HCT116 (cell line): ENCODE measurements at regions not wholly inside any gene's neighbourhood (a gene's known extent, or its start where the extent isn't known, plus 50 kb on each side); places are given as distances from the start of the nearest gene placed in this dataset.

Experiments used
- ATAC-seq: fragments of 200-7000 bp; cut with Tn5 transposase; 2 replicates; pipeline ENCODE4 v1.9.1; 2020; ENCODE audit warnings: mild to moderate bottlenecking, moderate library complexity
- BruUV-seq: library from RNA; stranded (reverse); fragments of 400-500 nt; replicated peaks from 2 replicates; lab custom pipeline; 2021; lab: Mats Ljungman, UMichigan
- CTCF ChIA-PET: fragments of 300-600 bp; sonication (Branson Sonifier 250); formaldehyde crosslinking; loops from one replicate; lab custom pipeline; 2021; ENCODE audit warnings: antibody characterized with exemption; lab: Charles Lee
- POLR2A ChIA-PET: fragments of 300-600, 350-600 bp; sonication (Branson Sonifier 250); formaldehyde crosslinking; loops from one replicate; lab custom pipeline; 2021; ENCODE audit warnings: antibody characterized with exemption; lab: Charles Lee
- RAD21 ChIA-PET, 2 experiments: fragments of 300-600 bp; sonication (Branson Sonifier 250); formaldehyde crosslinking; loops; one replicate each; lab custom pipeline; 2023; ENCODE audit warnings: low total read pairs in 2 of 2; ENCODE audit not compliant: uncharacterized antibody in 2 of 2, unreplicated experiment in 2 of 2, low non-redundant PET in 1 of 2; lab: Charles Lee
- DNase-seq: peaks from one replicate; pipeline ENCODE4 v3.0.0-alpha.2; 2010; ENCODE audit warnings: low read depth, low spot score
- H2AFZ ChIP-seq: fragments of 200-600 bp; shearing (Covaris generic), sonication (generic); 2 replicates; pipeline ENCODE4 v1.6.1; 2017; ENCODE audit warnings: low read depth, mixed run types, mixed read lengths, antibody characterized with exemption, low read length; ENCODE audit not compliant: poor library complexity, severe bottlenecking
- H3K27ac ChIP-seq: 2 replicates; pipeline ENCODE4 v1.5.1; 2012; ENCODE audit warnings: low read depth, low read length
- H3K27me3 ChIP-seq: fragments of 200-600 bp; sonication (generic); 2 replicates; pipeline ENCODE4 v1.6.1; 2016; ENCODE audit warnings: mixed run types, low read length, mixed read lengths; ENCODE audit not compliant: insufficient read depth
- H3K36me3 ChIP-seq, 2 experiments: fragments of 200-500 bp in 1 of 2; fragments of 200-600 bp in 1 of 2; sonication (Bioruptor generic) in 1 of 2; sonication (generic) in 1 of 2; 2 replicates each; pipeline versions ENCODE4 v1.5.1 to v1.6.1; 2014 to 2016; ENCODE audit warnings: low read length in 2 of 2, inconsistent platforms in 1 of 2, mixed read lengths in 1 of 2, mixed run types in 1 of 2; ENCODE audit not compliant: insufficient read depth in 2 of 2, control insufficient read depth in 1 of 2
- H3K4me1 ChIP-seq, 2 experiments: fragments of 200-600 bp in 1 of 2; sonication (generic) in 1 of 2; 2 replicates each; pipeline versions ENCODE4 v1.5.1 to v1.6.1; 2012 to 2017; ENCODE audit warnings: low read length in 2 of 2, inconsistent platforms in 1 of 2, mild to moderate bottlenecking in 1 of 2, mixed read lengths in 1 of 2, mixed run types in 1 of 2, moderate library complexity in 1 of 2; ENCODE audit not compliant: insufficient read depth in 2 of 2, control insufficient read depth in 1 of 2
- H3K4me2 ChIP-seq: fragments of 200-600 bp; sonication (generic); 2 replicates; pipeline ENCODE4 v1.6.1; 2017; ENCODE audit warnings: mixed run types, low read length, mixed read lengths
- H3K4me3 ChIP-seq, 2 experiments: fragments of 200-600 bp in 1 of 2; sonication (generic) in 1 of 2; replicated peaks in 1 of 2; 2 replicates each; pipeline ENCODE4 v1.5.1; 2011 to 2016; ENCODE audit warnings: low read length in 2 of 2, control low read depth in 1 of 2, low read depth in 1 of 2, mild to moderate bottlenecking in 1 of 2, mixed read lengths in 1 of 2, mixed run types in 1 of 2
- H3K79me2 ChIP-seq: fragments of 200-600 bp; sonication (generic); 2 replicates; pipeline ENCODE4 v1.6.1; 2017; ENCODE audit warnings: mild to moderate bottlenecking, mixed run types, low read length, moderate library complexity, mixed read lengths; ENCODE audit not compliant: insufficient read depth
- H3K9ac ChIP-seq: fragments of 200-600 bp; sonication (generic); 2 replicates; pipeline ENCODE4 v1.6.1; 2016; ENCODE audit warnings: low read length, mixed read lengths
- H3K9me2 ChIP-seq: fragments of 200-600 bp; sonication (generic), shearing (Covaris generic); 2 replicates; pipeline ENCODE4 v1.6.1; 2017; ENCODE audit warnings: mixed run types, mild to moderate bottlenecking, moderate library complexity; ENCODE audit not compliant: insufficient read depth
- H3K9me3 ChIP-seq, 2 experiments: fragments of 200-500 bp in 1 of 2; fragments of 200-600 bp in 1 of 2; sonication (Bioruptor generic) in 1 of 2; sonication (generic) in 1 of 2; 2 replicates each; pipeline ENCODE4 v1.6.1; 2014 to 2017; ENCODE audit warnings: low read length in 2 of 2, mixed read lengths in 2 of 2, inconsistent platforms in 1 of 2, low read depth in 1 of 2, mild to moderate bottlenecking in 1 of 2, mixed run types in 1 of 2, moderate library complexity in 1 of 2; ENCODE audit not compliant: control insufficient read depth in 1 of 2, insufficient read depth in 1 of 2
- H4K20me1 ChIP-seq: fragments of 200-600 bp; sonication (generic), shearing (Covaris generic); 2 replicates; pipeline ENCODE4 v1.6.1; 2017; ENCODE audit warnings: mixed run types, mild to moderate bottlenecking, moderate library complexity; ENCODE audit not compliant: insufficient read depth
- CBX3 ChIP-seq: IDR thresholded peaks from 2 replicates; pipeline ENCODE4 v1.6.1; 2012; ENCODE audit warnings: low read depth
- CEBPB ChIP-seq: IDR thresholded peaks from 2 replicates; pipeline ENCODE4 v1.6.1; 2012; ENCODE audit warnings: low read depth
- EGR1 ChIP-seq: IDR thresholded peaks from 2 replicates; pipeline ENCODE4 v1.6.1; 2012; ENCODE audit warnings: low read depth
- JUND ChIP-seq: IDR thresholded peaks from 2 replicates; pipeline ENCODE4 v1.6.1; 2012
- POLR2AphosphoS5 ChIP-seq: IDR thresholded peaks from 2 replicates; pipeline ENCODE4 v1.6.1; 2011; ENCODE audit warnings: mild to moderate bottlenecking, low read depth, low read length, moderate library complexity
- SP1 ChIP-seq: IDR thresholded peaks from 2 replicates; pipeline ENCODE4 v1.6.1; 2012; ENCODE audit warnings: low read depth
- YY1 ChIP-seq: IDR thresholded peaks from 2 replicates; pipeline ENCODE4 v1.6.1; 2011; ENCODE audit warnings: low read length, low read depth, moderate library complexity, mild to moderate bottlenecking; ENCODE audit not compliant: insufficient replicate concordance; ENCODE audit errors: extremely low read depth
- ZBTB33 ChIP-seq: IDR thresholded peaks from 2 replicates; pipeline ENCODE4 v1.6.1; 2011; ENCODE audit warnings: mild to moderate bottlenecking, low read length, moderate library complexity; ENCODE audit not compliant: insufficient replicate concordance; ENCODE audit errors: extremely low read depth
- ZFX ChIP-seq: fragments of 450-650 bp; IDR thresholded peaks from 2 replicates; pipeline ENCODE4 v1.6.1; 2017
- ZNF274 ChIP-seq: fragments of 200-500 bp; sonication (Bioruptor generic); IDR thresholded peaks from 2 replicates; pipeline ENCODE4 v1.6.1; 2014; ENCODE audit warnings: mild to moderate bottlenecking, low read depth, low read length, inconsistent platforms
- intact Hi-C: fragments of 100-400 bp; cut with micrococcal nuclease; formaldehyde crosslinking; loops from 2 replicates; pipeline ENCODE4 v1.10.0; 2022

- no peak for TF ChIP-seq YY1
Measured at GRCh38 chr11:72507050-72507449, 72.7 kb upstream of the CLPB start (continued).

- Histone ChIP-seq H3K4me2 (no peak overlapping the region), H3K27ac (no peak overlapping the region), H3K79me2 (no peaks in the 10 kb centered on the region), H2AFZ (no peak overlapping the region), H3K4me1 (no peaks in the 10 kb centered on the region), H3K9ac (no peak overlapping the region), H3K9me3 (peaks cover 5 to 6% of the 10 kb centered on the region in 2 experiments; a peak in 2 of 4 replicates), H3K27me3 (no peaks in the 10 kb centered on the region), H3K4me3 (no peak overlapping the region), H3K36me3 (no peaks in the 10 kb centered on the region), H3K9me2 (peaks cover 3% of the 10 kb centered on the region; the same call in 1 of the 2 replicates), H4K20me1 (no peaks in the 10 kb centered on the region)
- no peak for DNase-seq
- intact Hi-C loops, result no loop called here
- no peak for ATAC-seq
- ChIA-PET RAD21 (interaction anchor here in 1 of 2 experiments (0.7 kb wide), 1 partner anchor 13 kb away, joined by 3 read pairs; no protein-coding TSS in a partner anchor), POLR2A (interaction anchor here (0.6 kb wide), 1 partner anchor 203 kb away, joined by 3 read pairs; no protein-coding TSS in a partner anchor), CTCF (interaction anchor here (0.7 kb wide), 1 partner anchor 27 kb away, joined by 3 read pairs; no protein-coding TSS in a partner anchor)
- no TSS peak for BruUV-seq
- no peak for TF ChIP-seq ZNF274
- TF ChIP-seq CEBPB, result no peak
- no peak for TF ChIP-seq SP1
- no peak for TF ChIP-seq POLR2AphosphoS5
- no peak for TF ChIP-seq EGR1
- no peak for TF ChIP-seq CBX3
- no peak for TF ChIP-seq JUND
- TF ChIP-seq ZFX, result no peak
- TF ChIP-seq ZBTB33, result no peak
Measured at GRCh38 chr11:72497731-72498130, 63.4 kb upstream of the CLPB start.
